T-helper 2 cell (primary cell): ENCODE measurements at regions not wholly inside any gene's neighbourhood (a gene's known extent, or its start where the extent isn't known, plus 50 kb on each side); places are given as distances from the start of the nearest gene placed in this dataset.
"Not testable (repeated sequence)": the region's sequence is repeated elsewhere in the genome, so short reads cannot be mapped to it uniquely, and the experiment has no call there.

Experiments
- DNase-seq, 5 experiments: peaks; one replicate each; pipeline versions ENCODE4 v3.0.0 to v3.0.0-alpha.2; 2012 to 2022

DNA sequence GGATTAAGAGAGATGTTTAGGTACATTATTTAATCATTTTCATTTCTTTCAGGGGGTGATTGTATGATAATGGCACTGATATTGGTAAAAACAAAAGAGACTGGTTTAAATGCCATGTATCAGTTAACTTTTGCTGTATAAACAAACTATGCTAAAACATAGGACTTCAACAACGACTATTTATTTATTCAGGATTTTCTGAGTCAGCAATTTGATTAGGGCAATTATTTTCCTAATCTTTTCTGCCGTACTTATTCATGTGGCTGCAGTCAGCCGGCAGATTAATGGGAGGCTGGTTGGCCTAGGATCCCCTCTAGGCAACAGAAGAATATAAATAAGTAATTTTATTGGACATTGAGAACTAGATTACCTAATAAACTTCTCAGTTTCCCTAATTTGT, 661.7 kb upstream of the RAG2 start:
- DNase-seq = no peak

DNA sequence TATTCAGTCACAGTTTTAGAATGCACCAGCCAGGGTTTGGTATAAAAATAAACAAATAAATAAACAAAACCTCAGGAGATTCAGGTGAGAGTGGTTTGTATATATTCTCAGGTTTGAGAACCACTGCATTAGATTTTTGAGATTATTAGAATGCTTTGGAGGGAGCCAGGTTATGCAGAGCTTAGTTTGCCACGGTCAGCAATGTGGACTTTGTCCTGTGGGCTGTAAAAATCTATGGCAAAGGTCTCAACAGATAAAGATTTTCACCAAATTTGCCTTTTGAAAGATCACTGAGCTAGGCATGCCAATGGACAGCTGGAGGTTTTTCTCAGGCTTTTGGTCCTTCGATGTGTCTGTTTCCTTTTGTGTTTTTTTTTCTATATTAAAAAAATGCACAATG, 650.1 kb upstream of the RAG2 start:
- no peak for DNase-seq

DNA sequence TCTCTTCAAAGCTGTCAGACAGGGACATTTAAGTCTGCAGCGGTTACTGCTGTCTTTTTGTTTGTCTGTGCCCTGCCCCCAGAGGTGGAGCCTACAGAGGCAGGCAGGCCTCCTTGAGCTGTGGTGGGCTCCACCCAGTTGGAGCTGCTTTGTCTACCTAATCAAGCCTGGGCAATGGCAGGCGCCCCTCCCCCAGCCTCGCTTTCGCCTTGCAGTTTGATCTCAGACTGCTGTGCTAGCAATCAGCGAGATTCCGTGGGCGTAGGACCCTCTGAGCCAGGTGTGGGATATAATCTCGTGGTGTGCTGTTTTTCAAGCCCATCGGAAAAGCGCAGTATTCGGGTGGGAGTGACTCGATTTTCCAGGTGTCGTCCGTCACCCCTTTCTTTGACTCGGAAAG, 648.1 kb upstream of the RAG2 start:
- DNase-seq = not testable (repeated sequence)

DNA sequence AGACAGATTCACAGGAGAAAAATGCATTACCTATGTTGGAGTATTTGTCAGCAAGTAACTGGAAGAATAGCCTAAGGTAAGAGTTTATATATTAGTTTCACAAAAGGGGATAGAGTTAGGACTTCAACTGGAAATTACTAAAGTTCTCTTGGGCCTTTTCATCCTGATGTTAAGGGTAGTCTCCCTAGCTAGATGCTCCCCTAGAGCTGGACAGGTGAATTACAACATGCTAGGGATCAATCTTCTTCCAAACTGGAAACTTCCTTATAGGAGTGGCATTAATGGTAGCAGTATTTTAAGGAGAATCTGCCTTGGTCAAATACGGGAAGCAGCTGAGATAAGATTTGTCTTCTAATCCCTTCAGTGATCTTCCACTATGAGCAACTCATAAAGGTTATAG, 632.8 kb upstream of the RAG2 start:
- DNase-seq = no peak

DNA sequence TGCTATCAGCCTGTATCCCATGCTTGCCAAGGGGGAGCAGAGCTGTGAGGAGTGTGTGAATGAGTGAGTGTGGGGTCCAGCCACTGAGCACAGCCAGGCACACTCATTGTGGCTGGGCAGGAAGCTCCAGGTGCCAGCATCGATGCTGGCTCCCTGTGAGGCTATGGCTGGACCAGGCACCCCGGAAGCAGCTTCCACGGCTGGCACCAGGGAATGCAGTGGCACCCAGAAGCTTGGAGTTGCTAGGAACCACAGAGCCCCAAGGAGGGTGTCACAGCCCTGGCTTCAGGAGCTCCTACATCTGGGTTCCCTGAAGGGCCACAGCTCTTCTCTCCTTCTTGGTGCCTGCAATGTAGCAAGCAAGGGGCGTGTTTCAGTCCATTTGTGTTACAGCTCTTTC, 625.9 kb upstream of the RAG2 start:
- no peak for DNase-seq

DNA sequence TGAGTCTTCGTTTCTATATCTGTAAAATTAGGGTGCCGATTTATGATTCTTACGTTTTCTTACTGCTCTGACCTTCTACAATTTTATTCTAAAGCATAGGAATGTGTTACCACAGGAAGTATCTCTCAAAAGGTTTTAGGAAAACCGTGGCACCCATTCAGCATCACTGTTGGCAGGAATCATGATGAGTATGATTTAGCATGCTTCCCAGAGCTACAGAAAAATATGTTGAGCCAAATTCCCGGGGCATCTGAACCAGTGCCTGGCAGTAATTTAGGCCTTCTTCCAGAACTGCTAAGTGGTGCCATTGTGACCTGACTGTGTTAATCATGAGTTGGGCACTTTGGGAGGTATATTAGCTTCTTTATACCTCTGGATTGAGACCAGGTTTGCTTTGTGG, 605.0 kb upstream of the RAG2 start:
- DNase-seq = no peak

DNA sequence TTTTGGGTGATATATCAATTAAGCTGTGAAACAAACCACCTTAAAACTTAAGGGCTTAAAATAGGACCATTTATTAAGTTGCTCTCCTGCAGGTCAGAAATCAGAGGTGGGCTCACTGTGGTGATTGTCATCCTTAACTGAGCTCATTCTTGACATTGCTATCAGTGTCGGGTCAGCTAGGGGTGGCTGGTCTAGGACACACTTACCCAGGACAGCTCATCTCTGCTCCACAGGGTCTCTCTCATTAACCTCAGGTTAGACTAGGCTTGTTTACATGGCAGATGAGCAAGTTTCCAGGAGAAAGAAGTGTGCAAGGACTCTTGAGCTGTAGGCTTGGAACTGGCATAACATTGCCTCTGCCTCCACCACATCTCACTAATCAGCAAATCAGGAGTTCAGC, 601.0 kb upstream of the RAG2 start:
- no peak for DNase-seq

DNA sequence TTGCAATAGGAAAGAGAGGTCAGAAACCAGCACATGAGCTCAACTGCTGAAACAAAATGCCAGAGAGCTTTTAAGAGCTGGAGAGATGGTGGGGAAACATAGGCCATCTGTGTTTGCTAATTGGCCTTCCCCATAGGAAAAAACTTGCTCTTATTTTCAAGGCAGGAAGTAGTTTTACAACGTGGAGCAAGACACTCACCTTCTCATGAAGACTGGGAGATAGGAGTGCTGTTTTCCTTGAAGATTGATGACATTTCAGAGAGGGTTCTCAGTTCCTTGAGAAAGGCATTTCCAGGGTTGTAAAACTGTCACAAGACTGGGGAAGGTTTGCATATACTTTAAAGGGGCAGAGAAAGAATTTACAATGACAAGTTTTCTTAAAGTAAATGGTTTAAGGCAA, 586.3 kb upstream of the RAG2 start:
- DNase-seq = no peak

DNA sequence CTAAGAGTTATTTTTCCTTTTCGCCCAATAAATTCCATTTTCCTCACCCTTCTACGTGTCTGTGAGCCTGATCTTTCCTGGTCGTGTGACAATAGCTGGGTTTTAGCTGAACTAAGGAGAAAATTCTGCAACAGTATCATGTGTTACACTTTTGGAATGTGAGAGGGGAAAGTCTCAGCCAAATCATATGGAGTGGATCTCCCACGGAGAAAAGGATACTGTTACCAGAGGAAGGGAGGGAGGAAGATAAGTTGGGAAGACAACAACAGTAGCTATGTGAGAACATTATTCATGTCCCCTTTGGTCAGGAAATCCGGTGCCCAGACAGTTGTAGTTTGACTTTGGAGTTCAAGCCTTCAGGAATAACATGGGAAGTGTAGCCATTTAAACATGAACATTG, 584.0 kb upstream of the RAG2 start:
- no peak for DNase-seq

DNA sequence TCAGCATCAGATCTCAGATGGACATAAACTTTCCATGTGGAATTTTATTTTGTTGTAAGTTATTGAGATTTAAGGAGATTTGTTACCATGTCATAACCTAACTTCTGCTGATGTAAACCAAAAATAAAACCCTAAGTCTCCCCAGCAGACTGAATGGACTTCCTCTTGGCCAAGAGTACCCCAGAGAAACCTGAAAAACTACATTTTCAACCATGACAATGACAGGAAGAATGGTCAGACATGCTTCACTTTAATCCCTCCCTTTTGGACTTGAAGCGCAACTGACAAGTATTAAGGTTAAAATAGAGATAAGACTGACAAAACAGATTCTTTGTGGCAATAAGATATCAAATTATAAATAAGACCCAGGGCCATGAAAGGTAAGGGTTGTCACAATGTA, 579.7 kb upstream of the RAG2 start:
- no peak for DNase-seq

DNA sequence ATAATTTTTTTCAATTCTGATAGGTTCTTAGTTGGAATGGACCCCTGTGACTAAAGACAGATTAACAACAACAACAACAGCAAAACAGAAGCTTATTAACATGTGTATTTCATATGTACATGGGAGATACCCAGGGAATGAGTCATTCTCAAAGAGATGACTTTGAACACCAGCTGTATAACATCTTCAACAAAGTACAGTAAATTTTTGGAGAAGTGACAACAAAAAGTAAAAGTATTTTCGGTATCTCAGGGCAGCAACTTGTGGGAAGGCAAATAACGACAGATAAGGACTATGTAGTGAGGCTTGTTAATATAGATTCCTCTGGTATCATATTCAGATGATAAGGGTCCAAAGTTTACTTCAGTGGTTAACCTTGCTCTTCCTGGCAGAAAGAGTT, 573.4 kb upstream of the RAG2 start:
- DNase-seq = no peak

DNA sequence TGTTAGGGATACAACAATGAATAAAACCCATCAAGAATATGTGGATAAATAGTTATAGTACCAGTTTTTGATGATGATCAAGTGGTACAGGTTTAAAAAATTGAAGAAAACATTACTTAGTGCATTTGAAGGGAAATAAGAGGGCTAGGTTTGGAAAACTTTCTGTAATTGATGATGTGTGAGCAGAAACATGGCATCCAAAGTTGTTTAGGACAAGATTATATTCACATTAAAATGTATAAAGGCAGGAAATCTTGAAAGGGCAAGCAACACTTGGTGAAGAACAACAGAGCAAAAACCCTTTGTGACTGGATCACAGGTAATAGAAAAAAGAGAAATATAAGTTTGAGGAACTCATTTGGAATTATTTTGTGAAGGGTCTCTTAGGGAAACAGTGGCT, 572.3 kb upstream of the RAG2 start:
- DNase-seq = no peak

DNA sequence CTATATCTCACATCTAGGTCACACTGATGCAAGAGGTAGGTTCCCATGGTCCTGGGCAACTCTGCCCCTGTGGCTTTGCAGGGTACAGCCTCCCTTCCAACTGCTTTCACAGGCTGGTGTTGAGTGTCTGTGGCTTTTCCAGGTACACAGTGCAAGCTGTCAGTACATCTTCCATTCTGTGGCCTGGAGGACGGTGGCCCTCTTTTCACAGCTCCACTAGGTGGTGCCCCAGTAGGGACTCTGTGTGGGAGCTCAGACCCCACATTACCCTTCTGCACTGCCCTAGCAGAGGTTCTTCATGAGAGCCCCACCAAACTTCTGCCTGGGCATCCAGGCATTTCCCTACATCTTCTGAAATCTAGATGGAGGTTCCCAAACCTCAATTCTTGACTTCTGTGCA, 547.4 kb upstream of the RAG2 start:
- not testable (repeated sequence) for DNase-seq

DNA sequence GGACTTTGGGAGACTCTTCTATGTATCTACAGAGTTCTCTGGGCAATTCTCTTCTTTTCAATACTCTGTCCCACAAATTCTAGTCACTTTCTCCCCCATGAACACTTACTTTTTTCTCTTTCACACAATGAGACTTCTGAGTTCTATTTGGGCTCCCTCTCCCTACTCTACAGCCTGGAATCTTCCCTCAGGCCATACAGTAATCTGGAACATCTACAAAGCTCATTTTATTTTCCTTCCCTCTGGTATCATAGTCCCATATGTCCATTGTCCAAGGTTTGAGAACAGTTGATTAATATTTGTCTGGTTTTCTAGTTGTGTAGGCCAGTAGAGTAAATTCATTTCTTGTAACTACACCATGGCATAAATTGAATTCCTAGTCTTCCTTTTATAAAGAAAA, 544.6 kb upstream of the RAG2 start:
- DNase-seq = no peak

DNA sequence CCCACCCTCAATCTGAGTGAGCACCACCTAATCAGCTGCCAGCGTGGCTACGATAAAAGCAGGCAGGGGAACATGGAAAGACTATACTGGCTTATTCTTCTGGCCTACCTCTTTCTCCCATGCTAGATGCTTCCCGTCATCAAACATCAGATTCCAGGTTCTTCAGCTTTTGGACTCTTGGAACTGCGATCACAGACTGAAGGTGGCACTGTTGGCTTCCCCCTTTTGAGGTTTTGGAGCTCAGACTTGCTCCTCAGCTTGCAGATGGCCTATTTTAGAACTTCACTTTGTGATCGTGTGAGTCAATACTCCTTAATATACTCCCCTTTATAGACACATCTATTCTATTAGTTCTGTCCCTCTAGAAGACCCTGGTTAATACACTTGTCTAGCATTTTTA, 543.7 kb upstream of the RAG2 start:
- no peak for DNase-seq

DNA sequence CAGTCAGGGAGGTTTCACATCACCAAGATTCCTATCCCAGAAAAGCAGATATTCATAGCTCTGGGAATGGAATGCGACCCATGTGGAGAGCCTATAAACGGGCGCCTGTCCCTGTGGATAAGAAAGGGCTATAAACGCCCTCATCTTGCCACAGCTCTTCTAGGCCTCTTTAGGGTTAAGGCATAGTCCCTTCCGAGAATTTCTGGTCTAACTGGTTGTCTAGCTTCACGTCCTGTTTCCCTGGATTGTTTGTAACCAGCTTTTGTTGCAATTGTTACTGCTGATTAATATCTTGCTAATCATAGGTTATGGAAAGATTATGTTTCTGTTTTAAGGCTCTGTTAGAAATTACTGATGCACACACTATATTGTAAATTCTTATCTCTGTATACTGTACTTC, 537.6 kb upstream of the RAG2 start:
- DNase-seq = not testable (repeated sequence)

DNA sequence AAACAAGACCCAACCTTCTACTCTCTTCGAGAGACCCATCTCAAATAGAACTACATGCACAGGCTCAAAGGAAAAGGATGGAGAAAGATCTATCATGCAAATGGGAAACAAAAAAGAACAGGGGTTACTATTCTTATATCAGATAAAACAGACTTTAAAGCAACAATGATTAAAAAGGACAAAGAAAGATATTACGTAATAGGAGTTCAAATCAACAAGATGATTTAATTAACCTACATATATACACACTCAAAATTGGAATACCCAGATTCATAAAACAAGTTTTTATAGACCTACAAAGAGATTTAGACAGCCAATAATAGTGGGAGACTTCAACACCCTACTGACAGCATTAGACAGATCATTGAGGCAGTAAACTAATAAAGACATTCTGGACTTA, 536.6 kb upstream of the RAG2 start:
- no peak for DNase-seq

DNA sequence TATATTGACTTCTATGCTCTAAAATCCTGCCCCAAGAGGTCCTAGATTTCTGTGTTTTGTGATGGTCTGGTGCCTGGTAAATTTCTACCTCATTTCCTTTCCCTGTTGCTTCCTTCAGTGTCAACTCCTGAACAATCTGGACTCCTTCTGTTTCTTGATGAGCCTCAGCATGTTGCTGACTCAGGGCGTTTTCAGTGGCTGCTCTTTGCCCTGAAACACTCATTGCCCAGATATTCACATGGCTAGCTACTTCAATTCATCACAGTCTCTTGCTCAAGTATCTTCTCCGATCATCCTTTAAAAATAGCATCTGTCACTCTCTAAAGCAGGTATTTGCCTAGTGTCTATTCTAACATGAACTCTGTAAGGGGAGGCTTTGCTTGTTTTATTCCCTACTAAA, 526.3 kb upstream of the RAG2 start:
- DNase-seq = no peak

DNA sequence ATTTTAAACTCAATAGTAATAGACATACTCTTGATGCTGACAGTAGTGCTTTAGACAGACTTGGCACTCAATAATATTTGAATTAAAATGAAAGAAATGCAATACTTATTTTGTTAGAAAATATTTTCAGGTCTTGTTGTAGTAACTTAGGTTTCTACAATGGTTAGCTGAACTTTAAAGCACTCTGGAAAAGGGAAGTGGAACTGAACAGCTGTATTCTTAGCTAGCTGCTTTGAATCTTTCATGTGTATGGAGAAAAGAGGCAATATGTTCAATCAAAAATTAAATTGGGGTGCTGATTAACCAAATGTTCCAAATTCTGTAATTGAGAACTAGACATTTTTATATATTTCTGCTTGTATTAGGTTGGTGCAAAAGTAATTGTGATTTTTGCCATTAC, 517.9 kb upstream of the RAG2 start:
- no peak for DNase-seq

DNA sequence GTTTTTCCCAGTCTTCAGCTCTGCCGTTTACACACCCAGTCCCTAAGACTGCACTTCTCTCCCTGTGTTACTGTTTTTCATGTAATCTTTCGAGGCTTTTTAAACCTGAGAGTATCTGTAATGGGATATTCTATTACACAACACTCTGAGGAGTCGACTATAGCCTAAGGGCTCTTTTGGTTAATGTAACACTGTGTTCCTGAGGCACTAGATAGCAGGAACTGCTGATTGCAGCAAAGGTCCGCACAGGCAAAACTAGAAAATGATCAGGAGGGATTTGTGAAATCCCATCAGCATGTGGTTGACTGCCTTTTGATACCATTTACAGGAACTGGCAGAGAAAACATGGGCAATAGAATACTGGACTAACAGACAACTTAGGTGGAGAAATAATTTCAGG, 512.3 kb upstream of the RAG2 start:
- no peak for DNase-seq

DNA sequence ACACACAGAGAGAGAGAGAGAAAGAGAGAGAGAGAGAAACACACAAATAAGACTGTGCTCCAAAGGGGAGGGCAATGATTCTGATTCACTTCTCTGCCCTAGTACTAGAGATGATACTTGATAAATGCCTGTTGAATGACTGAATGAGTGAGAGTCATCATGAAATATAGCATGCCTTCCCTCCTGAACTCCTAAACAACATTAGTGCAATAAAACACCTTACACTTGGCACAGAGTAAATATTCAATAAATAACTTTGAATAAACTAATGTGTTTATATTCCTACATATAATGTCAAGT, 511.2 kb upstream of the RAG2 start:
- DNase-seq = no peak

DNA sequence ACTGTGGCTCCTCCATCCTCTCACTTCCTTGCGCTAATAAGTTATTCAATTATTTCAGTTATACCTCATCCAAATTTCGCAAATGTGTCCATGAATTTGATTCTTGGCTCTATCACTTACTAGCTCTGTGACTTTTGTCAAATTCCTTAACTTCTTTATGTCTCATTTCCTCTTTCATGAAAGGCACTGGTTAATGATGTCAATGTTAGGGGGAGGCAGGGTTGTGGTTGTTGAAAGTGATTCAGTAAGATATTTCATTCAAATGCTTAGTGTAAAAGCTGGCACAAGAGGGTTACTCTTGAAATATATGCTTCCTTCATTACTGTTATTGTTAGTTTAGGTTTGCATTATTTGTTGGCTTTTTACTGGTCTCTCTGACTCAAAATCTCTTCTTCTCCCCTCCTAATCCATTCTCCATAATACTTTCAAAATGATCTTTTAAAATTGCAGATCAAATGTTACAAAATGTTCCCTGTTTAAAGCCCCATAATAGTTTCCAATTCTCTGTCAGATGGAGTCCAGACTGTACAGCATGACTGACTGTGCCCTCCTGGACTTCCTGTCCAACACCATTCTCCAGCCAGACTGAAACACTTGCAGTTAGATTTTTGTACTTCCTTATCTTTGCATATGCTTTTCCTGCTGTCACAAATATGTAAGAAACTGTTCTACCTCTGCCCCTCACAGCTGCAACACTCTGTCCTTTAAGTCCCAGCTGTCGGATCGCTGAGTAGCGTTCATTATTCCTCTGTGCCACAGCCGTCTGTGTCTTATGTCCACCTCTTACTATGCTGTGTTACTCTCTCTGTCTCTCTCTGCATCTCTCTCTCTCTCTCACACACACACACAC, 510.6 kb upstream of the RAG2 start:
- no peak for DNase-seq

DNA sequence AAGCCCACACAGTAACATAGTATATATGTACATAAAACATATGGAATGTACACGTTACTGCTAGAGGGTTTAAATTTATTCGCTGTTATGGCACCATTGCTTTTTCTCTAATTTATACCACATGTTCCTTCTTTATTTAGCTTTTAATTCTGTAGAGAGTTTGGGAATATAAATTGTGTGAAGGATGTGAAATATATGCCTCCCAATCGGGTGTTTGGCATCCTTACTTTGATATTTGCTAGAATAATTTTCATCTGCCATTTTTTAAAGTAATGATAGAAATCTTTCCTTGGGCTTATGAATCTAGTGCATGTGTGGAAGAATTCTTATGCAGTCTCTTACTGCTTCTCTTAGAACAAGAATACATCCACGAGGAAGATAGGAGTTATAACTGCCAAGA, 509.8 kb upstream of the RAG2 start:
- DNase-seq = no peak

DNA sequence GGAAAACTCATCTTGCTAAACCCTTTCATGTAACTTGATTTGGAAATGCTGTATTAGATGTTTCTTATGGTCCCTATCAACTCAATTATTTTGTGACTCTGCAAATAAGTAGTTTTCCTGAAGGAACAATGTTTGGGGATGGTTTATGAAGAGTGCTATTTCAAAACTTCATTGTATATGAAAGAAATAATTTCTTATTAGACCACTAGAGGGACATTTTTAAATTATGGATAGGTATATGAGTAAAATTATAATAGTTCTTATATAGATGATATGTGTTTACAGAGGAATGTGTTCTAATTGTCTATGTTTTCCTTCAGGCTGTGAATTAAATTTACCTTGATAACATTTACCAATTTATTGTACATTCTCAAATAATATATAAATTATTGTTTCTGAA, 509.4 kb upstream of the RAG2 start:
- no peak for DNase-seq

DNA sequence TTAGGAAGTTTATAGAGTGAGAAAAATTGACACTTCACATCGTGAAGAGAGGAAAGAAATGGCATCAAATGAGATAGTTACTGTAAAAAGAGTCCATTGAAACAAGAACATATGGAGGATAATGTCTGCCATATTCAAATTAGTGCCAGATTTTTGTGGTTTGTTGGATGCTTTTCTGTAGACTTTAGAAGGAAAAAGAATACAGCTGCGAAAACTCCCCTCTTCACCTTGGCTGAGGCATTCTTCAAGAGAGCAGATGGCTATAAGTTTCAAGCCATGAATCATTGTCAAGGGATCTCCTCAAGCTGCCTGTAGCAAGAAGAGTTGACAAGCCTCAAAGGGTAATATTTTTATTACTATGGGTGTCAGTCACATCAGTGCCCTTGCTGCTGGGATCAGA, 507.4 kb upstream of the RAG2 start:
- DNase-seq = no peak

DNA sequence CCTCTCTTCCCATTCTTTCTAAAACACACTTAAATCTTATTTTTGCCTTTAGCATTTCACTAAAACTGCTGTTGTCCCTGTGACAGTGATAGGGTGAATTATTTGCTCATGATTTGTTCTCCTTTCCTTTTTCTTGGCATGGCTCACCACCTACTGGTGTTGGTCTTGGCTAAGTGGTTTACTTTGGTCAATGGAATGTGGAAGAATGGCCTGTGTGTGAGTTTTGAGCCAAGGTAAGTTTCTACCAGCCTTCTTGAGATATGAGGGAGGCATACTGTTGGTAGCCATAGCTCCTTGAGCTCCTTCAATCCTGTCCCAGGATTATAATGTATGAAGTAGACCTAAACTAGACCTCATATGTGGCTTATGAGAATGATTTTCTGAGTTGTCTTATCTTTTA, 506.3 kb upstream of the RAG2 start:
- no peak for DNase-seq
